GM19023 (cell line): ENCODE measurements at regions not wholly inside any gene's neighbourhood (a gene's known extent, or its start where the extent isn't known, plus 50 kb on each side); places are given as distances from the start of the nearest gene placed in this dataset.
"Not testable (repeated sequence)": the region's sequence is repeated elsewhere in the genome, so short reads cannot be mapped to it uniquely, and the experiment has no call there.

Source experiments
- ATAC-seq: cut with Tn5 transposase; IDR thresholded peaks from one replicate; pipeline ENCODE4 v1.9.1; 2021; ENCODE audit warnings: mild to moderate bottlenecking, moderate library complexity; ENCODE audit not compliant: unreplicated experiment

GRCh38 chr3:62926494-62926893, 51.3 kb upstream of the CADPS start:
- no peak for ATAC-seq

- no peak for ATAC-seq
Measured at GRCh38 chr3:62928256-62928655, 53.0 kb upstream of the CADPS start.

- no peak for ATAC-seq
Measured at GRCh38 chr3:62929771-62930170, 54.6 kb upstream of the CADPS start.

DNA sequence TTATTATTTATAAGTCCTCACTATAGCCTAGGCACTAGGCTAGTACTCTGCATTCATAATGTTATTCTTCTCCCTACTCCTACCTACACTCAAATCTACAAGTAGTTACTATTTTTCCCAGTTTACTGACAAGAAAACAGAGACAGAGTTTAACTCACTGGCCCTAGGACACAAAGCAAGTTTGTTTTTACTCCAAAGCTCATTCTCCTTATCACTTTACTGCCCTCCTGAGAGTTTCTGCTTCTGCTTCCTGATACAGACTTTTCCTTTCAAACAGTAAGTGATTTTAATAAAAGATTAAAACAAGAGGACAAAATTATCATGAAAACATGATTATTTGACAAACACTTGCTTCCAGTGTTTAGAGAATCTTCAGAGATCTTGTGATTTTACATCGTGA, 60.6 kb upstream of the CADPS start:
- no peak for ATAC-seq

DNA sequence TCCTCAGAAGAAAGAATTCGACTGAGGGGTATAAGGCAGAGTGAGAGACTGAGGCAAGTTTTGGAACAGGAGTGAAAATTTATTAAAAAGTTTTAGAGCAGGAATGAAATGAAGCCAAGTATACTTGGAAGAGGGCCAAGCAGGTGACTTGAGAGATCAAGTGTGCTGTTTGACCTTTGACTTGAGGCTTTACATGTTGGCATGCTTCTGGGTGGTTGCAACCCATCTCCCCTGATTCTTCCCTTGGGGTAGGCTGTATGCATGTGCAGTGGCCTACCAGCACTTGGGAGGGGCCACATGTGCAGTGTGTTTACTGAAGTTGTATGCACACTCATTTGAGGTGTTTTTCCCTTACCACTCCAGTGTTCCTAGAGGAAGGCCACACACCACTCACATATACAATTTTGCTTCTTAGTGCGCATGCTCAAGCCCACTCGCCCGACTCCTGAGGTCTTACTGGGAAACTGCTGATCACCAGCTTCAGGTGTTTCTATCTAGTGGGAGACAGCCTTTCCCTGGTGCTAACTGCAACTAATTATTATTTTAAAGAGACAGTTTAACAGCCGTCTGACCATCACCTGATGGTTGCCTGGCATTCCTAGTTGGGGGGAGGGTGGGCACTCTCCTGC, 61.5 kb upstream of the CADPS start:
- ATAC-seq = no peak

DNA sequence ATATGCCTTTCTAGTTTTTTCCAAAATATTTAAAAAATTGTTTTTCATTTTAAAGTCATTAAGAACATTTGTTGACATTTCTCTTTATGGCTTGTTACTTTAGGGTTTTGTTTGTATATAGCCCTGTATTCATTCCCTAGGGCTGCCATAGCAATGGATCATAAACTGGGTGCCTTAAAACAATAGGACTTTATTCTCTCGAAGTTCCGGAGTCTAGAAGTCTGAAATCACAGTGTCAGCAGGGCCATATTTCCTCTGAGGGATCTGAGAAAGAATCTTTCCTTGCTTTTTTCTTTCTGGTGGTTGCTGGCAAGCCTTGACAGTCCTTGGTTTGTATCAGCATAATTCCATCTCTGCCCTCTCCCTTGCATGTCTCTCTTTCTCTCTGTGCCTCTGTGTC, 63.4 kb upstream of the CADPS start:
- no peak for ATAC-seq

GRCh38 chr3:62939707-62940106, 64.5 kb upstream of the CADPS start:
- no peak for ATAC-seq

GRCh38 chr3:62940771-62941563, 65.8 kb upstream of the CADPS start:
- ATAC-seq = no peak

- no peak for ATAC-seq
Measured at GRCh38 chr3:62942227-62942626, 67.0 kb upstream of the CADPS start.

GRCh38 chr3:62942764-62943163, 67.5 kb upstream of the CADPS start:
- ATAC-seq = no peak

GRCh38 chr3:62948921-62949320, 73.7 kb upstream of the CADPS start:
- no peak for ATAC-seq

DNA sequence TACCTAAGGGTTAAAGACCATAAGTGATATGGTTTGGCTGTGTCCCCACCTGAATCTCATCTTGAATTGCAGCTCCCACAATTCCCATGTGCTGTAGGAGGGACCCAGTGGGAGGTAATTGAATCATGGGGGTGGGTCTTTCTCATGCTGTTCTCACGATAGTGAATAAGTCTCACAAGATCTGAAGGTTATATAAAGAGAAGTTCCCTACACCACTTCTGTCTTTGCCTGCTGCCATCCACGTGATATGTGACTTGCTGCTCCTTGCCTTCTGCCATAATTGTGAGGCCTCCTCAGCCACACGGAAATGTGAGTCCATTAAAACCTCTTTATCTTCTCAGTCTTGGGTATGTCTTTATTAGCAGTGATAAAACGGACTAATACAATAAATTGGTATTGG, 75.0 kb upstream of the CADPS start:
- no peak for ATAC-seq

GRCh38 chr3:62951037-62951613, 75.9 kb upstream of the CADPS start:
- ATAC-seq = no peak

- ATAC-seq = not testable (repeated sequence)
Measured at GRCh38 chr3:62951880-62952279, 76.7 kb upstream of the CADPS start.

DNA sequence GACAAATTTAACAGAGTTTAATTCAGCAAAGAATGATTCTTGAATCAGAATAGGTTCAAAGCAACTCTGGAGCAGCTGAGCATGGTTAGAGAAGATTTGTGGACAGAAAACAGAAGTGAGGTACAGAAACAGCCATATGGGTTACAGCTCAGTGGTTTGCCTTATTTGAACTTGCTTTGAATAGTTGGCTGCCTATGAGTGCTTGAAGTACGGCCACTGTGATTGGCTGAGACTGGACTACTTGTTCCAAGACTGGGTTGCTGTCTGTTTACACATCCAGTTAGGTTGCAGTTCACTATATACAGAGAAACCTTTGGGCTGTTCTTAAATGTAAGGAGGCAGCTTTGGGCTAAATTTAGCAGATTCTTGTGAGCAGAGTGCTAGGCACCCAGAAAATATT, 79.4 kb upstream of the CADPS start:
- ATAC-seq = peak; percentile 70

- ATAC-seq = no peak
Measured at GRCh38 chr3:62955126-62955525, 79.9 kb upstream of the CADPS start.

- no peak for ATAC-seq
Measured at GRCh38 chr3:62956411-62956810, 81.2 kb upstream of the CADPS start.

DNA sequence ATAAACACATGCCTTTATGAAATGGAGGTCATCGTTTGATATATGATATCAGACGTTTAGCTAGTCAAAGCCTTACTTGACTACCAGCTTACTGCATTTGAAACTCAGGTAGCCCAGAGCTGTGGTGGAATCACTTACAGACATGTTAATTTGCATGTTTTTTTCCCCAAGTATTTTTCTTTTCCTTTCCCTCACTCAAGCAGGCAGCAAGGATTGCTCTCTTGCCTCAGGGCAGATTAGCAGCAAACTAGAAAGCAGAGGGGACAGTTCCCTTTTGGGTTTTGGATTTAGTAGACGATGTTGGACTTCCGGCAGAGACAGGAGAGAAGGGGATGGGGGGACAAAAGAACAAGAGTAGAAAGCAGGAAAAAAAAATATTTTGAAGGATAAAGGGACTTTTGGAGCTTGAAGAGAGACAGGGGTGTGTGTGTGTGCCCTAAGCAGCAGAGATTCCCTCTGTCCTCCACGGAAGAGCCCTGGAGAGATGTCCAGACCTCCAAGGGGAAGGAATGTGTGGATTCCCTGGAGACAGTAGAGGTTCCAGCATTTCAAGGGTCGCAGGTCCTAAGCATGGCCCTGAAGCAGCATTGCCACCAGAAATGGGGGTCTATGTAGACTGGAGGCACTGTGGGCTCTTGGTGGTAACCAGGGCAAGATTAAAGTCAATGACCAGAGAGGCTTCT, 86.8 kb upstream of the CADPS start:
- ATAC-seq = no peak

DNA sequence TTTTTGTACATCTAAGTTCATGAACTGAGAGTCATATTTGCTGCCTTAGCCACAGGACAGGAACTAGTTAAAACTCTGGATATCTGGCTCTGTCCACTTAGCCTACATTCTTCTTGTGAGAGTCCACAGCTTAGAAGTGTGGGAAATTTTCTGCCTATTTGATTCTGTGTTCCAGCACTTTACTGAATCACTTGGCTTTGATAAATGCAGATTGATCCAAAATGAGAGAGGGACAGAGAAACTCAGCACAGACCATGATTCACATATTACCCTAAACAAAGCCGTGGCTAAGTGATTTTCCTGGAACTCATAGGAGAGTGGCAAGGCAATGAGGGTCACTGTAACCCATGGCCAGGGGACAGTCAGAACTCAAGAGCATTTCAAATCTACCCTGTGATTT, 87.5 kb upstream of the CADPS start:
- ATAC-seq = no peak

- no peak for ATAC-seq
Measured at GRCh38 chr3:62965311-62965710, 90.1 kb upstream of the CADPS start.

DNA sequence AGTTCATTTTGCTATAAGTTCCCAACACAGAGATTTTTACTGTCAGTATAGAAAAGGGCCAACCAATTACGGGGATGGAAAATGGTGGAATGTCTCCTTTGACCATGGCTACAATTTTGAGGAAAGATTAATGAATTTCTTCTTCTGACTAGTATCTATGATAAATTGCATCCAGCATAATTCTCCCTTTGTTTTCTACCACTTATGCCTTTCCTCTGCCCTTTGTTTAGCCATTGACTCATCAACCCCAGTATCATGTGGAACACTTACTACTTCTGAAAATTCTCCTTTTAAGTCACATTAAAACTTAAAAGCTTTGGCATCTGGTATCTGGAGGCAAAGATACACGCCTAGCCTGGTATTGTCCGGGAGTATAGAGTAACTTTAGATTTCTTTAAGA, 92.9 kb upstream of the CADPS start:
- ATAC-seq = no peak

GRCh38 chr3:62970648-62971047, 95.4 kb upstream of the CADPS start:
- no peak for ATAC-seq
